GM12872 (cell line): ENCODE measurements at regions not wholly inside any gene's neighbourhood (a gene's known extent, or its start where the extent isn't known, plus 50 kb on each side); places are given as distances from the start of the nearest gene placed in this dataset.

ENCODE experiments used
- TF ChIP-seq, protein P1 (sequence below): IDR thresholded peaks from 3 replicates; pipeline ENCODE4 v1.5.1; 2011; ENCODE audit warnings: low read depth, mild to moderate bottlenecking, low read length, moderate library complexity; ENCODE audit not compliant: insufficient read depth

DNA sequence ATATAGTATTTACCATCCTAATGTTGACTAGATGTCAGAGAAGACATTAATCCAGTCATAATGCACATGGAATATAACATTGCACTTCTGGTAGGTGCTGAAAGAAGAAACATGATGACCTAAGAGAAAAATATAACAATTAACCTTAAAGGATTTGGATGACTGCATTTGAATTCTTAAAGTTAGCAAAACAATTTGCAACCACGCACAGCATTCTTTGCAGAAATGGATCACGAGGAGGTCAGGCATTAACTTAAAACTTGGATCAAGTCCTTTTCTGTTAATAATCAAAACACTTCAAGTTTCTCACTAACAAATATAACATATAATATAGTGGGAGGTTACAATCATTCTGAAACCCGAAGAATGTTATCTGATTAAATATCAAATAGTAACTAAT lies 525.0 kb upstream of the SLITRK6 start:
- TF ChIP-seq, protein P1, sequence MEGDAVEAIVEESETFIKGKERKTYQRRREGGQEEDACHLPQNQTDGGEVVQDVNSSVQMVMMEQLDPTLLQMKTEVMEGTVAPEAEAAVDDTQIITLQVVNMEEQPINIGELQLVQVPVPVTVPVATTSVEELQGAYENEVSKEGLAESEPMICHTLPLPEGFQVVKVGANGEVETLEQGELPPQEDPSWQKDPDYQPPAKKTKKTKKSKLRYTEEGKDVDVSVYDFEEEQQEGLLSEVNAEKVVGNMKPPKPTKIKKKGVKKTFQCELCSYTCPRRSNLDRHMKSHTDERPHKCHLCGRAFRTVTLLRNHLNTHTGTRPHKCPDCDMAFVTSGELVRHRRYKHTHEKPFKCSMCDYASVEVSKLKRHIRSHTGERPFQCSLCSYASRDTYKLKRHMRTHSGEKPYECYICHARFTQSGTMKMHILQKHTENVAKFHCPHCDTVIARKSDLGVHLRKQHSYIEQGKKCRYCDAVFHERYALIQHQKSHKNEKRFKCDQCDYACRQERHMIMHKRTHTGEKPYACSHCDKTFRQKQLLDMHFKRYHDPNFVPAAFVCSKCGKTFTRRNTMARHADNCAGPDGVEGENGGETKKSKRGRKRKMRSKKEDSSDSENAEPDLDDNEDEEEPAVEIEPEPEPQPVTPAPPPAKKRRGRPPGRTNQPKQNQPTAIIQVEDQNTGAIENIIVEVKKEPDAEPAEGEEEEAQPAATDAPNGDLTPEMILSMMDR = no peak

DNA sequence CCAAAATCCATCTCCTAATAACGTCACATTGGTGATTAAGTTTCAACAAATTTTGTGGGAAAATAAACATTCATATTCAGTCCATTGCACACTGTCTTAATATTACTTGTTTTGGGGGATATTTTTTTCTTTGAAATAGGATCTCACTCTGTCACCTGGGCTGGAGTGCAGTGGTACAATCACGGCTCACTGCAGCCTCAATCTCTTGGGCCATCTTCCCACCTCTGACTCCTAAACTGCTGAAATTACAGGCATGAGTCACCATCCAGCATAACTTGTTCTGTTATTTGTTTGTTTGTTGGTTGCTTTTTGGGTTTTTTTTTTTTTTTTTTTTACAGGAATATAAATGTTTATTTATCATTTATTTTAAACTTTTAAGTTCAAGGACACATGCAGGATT lies 556.1 kb upstream of the SLITRK6 start:
- TF ChIP-seq, protein P1 = no peak

DNA sequence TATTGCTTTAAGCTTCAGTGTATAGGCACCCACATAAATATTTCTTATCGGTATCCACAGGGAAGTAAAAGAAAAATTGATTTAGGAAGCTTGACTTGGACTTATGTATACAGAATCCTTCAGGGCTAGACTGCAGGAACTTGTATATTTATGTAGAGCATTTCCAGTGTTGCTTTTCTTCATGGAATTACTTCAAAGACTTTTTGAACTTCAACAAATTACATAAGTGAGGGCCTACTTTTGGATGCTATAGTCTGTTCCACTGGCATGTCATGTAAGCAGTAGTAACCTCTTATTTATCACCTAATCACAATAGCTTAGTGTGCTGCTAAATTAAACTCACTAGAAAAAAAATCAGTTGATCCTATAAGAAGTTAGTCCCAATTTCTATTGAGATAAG lies 557.9 kb upstream of the SLITRK6 start:
- TF ChIP-seq, protein P1 = no peak

DNA sequence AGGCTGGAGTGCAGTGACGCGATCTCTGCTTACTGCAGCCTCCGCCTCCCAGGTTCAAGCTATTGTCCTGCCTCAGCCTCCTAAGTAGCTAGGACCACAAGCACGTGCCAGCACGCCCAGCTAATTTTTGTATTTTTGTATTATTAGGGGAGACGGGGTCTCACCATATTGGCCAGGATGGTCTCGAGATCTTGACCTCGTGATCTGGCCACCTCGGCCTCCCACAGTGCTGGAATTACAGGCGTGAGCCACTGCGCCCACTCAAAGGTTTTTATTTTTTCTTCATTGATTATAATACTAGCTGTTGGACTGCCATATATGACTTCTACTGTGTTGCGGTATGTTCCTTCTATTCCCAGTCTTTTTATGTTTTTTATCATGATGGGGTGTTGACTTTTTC lies 569.7 kb upstream of the SLITRK6 start:
- TF ChIP-seq, protein P1 = no peak

DNA sequence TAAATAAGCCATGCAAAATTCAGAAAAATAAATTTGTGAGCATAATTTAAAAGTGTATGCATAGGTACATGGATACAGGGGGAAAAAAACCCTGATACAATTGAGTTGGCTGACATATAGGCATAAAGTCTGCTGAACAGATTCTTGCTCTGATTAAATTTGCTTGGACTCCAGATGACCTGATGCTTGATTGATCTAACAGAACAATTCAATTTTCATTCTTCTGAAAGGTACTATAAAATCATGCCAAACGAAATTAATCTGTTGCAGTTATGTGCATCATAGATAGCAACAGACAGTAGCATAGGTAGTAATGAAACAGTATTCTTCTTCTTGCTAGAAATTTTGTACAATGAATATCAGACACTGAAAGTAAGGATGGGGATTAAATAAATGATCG lies 578.2 kb upstream of the SLITRK6 start:
- TF ChIP-seq, protein P1 = no peak

DNA sequence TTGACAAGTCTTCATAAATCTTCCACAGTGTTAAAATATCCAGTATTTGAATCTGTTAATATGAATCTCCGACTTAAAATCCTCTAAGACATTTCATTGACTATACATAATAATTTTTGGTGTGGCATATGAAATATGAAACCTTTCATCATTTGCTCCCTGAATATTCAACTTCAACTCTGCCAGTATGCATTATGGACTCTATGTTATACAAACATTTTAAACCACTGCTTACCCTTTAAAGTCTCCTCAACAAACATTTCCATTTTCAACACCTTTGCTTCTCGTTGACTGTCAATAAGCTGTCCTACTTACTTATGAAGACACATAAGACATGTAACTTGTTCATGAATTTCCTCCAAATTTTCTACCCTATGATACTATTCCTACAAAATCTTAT lies 579.4 kb upstream of the SLITRK6 start:
- TF ChIP-seq, protein P1 = no peak

DNA sequence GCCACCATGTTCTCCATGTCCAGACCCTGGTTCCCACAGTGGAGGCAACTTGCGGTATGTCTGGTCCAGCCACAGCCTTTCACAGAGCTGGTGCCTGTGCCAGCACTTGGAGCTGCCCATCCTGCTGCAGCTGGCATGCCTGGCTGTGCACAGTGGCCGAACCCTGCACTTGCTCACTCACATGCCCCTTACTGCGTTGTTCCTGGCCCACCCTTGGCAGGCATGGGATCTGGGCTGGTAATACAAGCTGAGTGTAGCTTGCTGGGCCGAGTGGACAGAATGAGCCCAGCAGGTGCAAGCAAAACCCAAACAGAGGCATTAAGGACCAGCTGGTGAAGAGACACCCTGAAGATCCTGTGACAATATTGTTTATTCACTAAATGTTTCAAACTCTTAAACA lies 583.9 kb upstream of the SLITRK6 start:
- TF ChIP-seq, protein P1 = no peak

DNA sequence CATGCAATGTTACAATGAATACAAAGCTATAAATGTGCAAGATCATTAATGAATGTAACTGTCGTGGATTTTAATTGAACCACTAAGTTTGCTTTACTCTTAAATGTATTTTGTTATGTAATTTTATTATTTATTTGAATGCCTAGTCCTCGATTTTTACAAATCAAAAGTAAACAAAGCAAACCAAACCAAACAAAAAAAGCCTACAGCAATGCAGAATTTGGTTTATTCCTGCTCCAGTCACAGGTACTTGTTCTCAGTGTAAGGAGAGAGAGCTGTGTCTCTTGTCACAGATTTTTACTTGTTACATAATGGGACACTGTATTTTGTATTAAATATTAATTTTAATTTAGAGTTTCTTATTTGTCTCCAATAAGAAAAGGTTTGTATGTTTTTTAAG lies 584.3 kb upstream of the SLITRK6 start:
- TF ChIP-seq, protein P1 = no peak
